ENCODE measurements at regions not wholly inside any gene's neighbourhood (a gene's known extent, or its start where the extent isn't known, plus 50 kb on each side); places are given as distances from the start of the nearest gene placed in this dataset. TPM values are rescaled to one million over a fixed set of nuclear protein-coding genes. Genes with fewer than 3 reads are reported as not detected.

DNA sequence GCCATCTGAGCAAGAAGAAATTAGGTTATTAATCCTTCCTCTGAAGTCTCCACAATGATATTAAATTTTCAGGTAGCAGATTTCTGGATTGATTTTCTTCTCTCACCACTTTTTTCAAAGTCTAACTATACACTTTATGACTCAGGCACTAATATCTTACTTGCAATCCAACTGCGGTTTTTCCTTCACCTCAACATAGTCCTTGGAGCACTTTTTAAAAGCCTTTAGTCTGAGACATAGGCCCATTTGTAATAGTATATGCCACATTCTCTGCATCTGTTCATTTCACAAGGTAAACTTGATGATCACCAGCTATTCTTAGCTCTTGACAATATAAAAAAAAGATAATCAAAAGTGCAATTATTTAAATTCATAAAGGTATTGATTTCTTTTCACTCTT lies 55.9 kb upstream of the EDNRA start:
- WGBS: 92% methylated on average over 1 of the region's 1 CpG
- Histone ChIP-seq H3K9me3 (no peaks in the 10 kb centered on the region), H3K4me3 (no peak overlapping the region), H3K27me3 (replicated peaks; ENCODE audit: insufficient read depth) (no peaks in the 10 kb centered on the region), H3K27ac (no peak overlapping the region), H3K36me3 (no peaks in the 10 kb centered on the region), H3K4me1 (replicated peaks) (no peaks in the 10 kb centered on the region)
- TF ChIP-seq POLR2A (IDR thresholded peaks at IDR 0.05) (no peak), POLR2AphosphoS5 (IDR thresholded peaks at IDR 0.05) (no peak)
- TF ChIP-seq, protein P1, sequence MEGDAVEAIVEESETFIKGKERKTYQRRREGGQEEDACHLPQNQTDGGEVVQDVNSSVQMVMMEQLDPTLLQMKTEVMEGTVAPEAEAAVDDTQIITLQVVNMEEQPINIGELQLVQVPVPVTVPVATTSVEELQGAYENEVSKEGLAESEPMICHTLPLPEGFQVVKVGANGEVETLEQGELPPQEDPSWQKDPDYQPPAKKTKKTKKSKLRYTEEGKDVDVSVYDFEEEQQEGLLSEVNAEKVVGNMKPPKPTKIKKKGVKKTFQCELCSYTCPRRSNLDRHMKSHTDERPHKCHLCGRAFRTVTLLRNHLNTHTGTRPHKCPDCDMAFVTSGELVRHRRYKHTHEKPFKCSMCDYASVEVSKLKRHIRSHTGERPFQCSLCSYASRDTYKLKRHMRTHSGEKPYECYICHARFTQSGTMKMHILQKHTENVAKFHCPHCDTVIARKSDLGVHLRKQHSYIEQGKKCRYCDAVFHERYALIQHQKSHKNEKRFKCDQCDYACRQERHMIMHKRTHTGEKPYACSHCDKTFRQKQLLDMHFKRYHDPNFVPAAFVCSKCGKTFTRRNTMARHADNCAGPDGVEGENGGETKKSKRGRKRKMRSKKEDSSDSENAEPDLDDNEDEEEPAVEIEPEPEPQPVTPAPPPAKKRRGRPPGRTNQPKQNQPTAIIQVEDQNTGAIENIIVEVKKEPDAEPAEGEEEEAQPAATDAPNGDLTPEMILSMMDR (IDR thresholded peaks at IDR 0.05): no peak
- intact Hi-C loops (cut with DNase I): no loop called here
- no peak for DNase-seq (ENCODE audit: low spot score)

GRCh38 chr4:147428583-147428982 lies 52.3 kb upstream of the EDNRA start:
- 87% methylated on average over 4 of the region's 4 CpGs for WGBS

DNA sequence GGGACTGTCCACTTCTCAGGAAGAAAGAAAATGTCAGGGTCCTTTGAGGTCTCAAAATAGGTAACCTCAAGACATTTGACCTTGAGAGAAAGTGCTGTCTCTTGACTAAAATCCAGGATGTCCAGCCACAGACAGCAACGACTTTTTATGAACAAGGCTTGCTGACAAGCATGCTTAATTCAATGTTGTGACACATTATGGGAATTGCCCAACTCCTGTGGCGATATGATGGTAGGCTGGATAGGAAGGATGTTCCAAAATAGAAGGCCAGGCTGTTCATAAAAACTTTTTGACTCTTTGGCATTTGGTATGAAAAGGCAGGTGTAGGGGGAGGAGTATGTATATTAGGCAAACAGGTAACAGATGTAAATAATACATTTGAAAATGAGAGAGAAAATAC lies 50.8 kb upstream of the EDNRA start:
- Histone ChIP-seq H3K4me1 (replicated peaks) (no peaks in the 10 kb centered on the region), H3K9me3 (no peaks in the 10 kb centered on the region), H3K36me3 (no peaks in the 10 kb centered on the region), H3K4me3 (no peak overlapping the region), H3K27me3 (replicated peaks; ENCODE audit: insufficient read depth) (no peaks in the 10 kb centered on the region), H3K27ac (no peak overlapping the region)
- intact Hi-C loops (cut with DNase I): no loop called here
- WGBS: 65% methylated on average over 2 of the region's 2 CpGs
- DNase-seq (ENCODE audit: low spot score): no peak
- TF ChIP-seq, protein P1 (IDR thresholded peaks at IDR 0.05): no peak
- no peak for TF ChIP-seq POLR2A (IDR thresholded peaks at IDR 0.05)
- no peak for TF ChIP-seq POLR2AphosphoS5 (IDR thresholded peaks at IDR 0.05)

More at GRCh38 chr4:147428583-147428982, 52.3 kb upstream of the EDNRA start:
- TF ChIP-seq POLR2A (IDR thresholded peaks at IDR 0.05) (no peak), POLR2AphosphoS5 (IDR thresholded peaks at IDR 0.05) (no peak)
- TF ChIP-seq, protein P1 (IDR thresholded peaks at IDR 0.05): no peak
- Histone ChIP-seq H3K4me1 (replicated peaks) (no peaks in the 10 kb centered on the region), H3K4me3 (no peak overlapping the region), H3K27me3 (replicated peaks; ENCODE audit: insufficient read depth) (no peaks in the 10 kb centered on the region), H3K27ac (no peak overlapping the region), H3K9me3 (no peaks in the 10 kb centered on the region), H3K36me3 (no peaks in the 10 kb centered on the region)
- intact Hi-C loops (cut with DNase I): no loop called here
- DNase-seq (ENCODE audit: low spot score): no peak

MicroRNAs in the stretch of these regions (microRNA counts, 767-probe panel; counts per million panel counts)
- 268 to 431 counts per million in 2 donors for microRNA hsa-miR-548g-3p

Small RNA genes in the stretch of these regions (microRNA-seq; reads per million reads assigned to microRNA genes)
- not detected for gene MIR548G

Small RNA genes in the stretch of these regions (small RNA-seq; reads per million reads assigned to genes)
- 0 reads per million in 2 donors for gene MIR548G

Data from prostate gland (tissue), 2 donors.